Ascending aorta (tissue), 2 donors: ENCODE measurements at regions not wholly inside any gene's neighbourhood (a gene's known extent, or its start where the extent isn't known, plus 50 kb on each side); places are given as distances from the start of the nearest gene placed in this dataset.

Experiments
- DNase-seq, 2 donors: peaks; one replicate each; pipeline ENCODE4 v3.0.0-alpha.2; 2019; ENCODE audit warnings: low spot score in 2 of 2
- H3K27ac ChIP-seq, 2 donors: fragments of 200-600 bp; sonication (generic); one replicate each; pipeline ENCODE4 v1.5.1; 2016 to 2017; ENCODE audit warnings: mild to moderate bottlenecking in 1 of 2
- H3K27me3 ChIP-seq: fragments of 200-600 bp; sonication (generic); one replicate; pipeline ENCODE4 v1.5.1; 2017
- H3K36me3 ChIP-seq, 2 donors: fragments of 200-600 bp; sonication (generic); one replicate each; pipeline ENCODE4 v1.5.1; 2016
- H3K4me1 ChIP-seq, 2 donors: fragments of 200-600 bp; sonication (generic); one replicate each; pipeline ENCODE4 v1.5.1; 2016 to 2017; ENCODE audit warnings: mild to moderate bottlenecking in 1 of 2
- H3K4me3 ChIP-seq, 2 donors: fragments of 200-600 bp; sonication (generic); one replicate each; pipeline ENCODE4 v1.5.1; 2016 to 2017; ENCODE audit warnings: mild to moderate bottlenecking in 1 of 2
- H3K9me3 ChIP-seq, 2 donors: fragments of 200-600 bp; sonication (generic); one replicate each; pipeline ENCODE4 v1.5.1; 2016
- CTCF ChIP-seq, 3 experiments: fragments of 200-600 bp in 2 of 3; fragments of 450-650 bp in 1 of 3; sonication (generic) in 2 of 3; IDR thresholded peaks; one replicate each; pipeline ENCODE4 v1.5.1; 2016 to 2019; ENCODE audit warnings: antibody characterized with exemption in 3 of 3, mild to moderate bottlenecking in 1 of 3, moderate library complexity in 1 of 3
- intact Hi-C: fragments of 100-400 bp; cut with DNase I; formaldehyde crosslinking; loops from one replicate; pipeline ENCODE4 v1.15.1; 2023

GRCh38 chr10:3438606-3439005 is 266.0 kb upstream of the PITRM1 start:
- Histone ChIP-seq H3K9me3 (no peaks in the 10 kb centered on the region), H3K4me3 (no peak overlapping the region), H3K27ac (no peak overlapping the region), H3K27me3 (no peaks in the 10 kb centered on the region), H3K36me3 (no peaks in the 10 kb centered on the region), H3K4me1 (peaks cover 0 to 4% of the 10 kb centered on the region in 2 donors)
- intact Hi-C loops, result no loop called here
- DNase-seq, result no peak
- no peak for TF ChIP-seq CTCF (IDR thresholded peaks at IDR 0.05)

GRCh38 chr10:3435671-3436070 is 263.1 kb upstream of the PITRM1 start:
- H3K27me3 ChIP-seq, result no peaks in the 10 kb centered on the region
- peaks cover 0 to 4% of the 10 kb centered on the region in 2 donors for H3K4me1 ChIP-seq
- H3K27ac ChIP-seq, result no peak overlapping the region
- H3K4me3 ChIP-seq, result no peak overlapping the region
- no peaks in the 10 kb centered on the region for H3K36me3 ChIP-seq
- no peaks in the 10 kb centered on the region for H3K9me3 ChIP-seq
- intact Hi-C loops, result no loop called here
- TF ChIP-seq CTCF (IDR thresholded peaks at IDR 0.05), result no peak
- DNase-seq, result no peak

- no peaks in the 10 kb centered on the region for H3K36me3 ChIP-seq
- TF ChIP-seq CTCF (IDR thresholded peaks at IDR 0.05), result no peak
- no peaks in the 10 kb centered on the region for H3K27me3 ChIP-seq
- peaks cover 0 to 4% of the 10 kb centered on the region in 2 donors for H3K4me1 ChIP-seq
- H3K9me3 ChIP-seq, result no peaks in the 10 kb centered on the region
- intact Hi-C loops, result no loop called here
- H3K27ac ChIP-seq, result no peak overlapping the region
- no peak for DNase-seq
- H3K4me3 ChIP-seq, result no peak overlapping the region
Observed at GRCh38 chr10:3433988-3434387, 261.4 kb upstream of the PITRM1 start.

GRCh38 chr10:3433131-3433530 is 260.5 kb upstream of the PITRM1 start:
- no peaks in the 10 kb centered on the region for H3K9me3 ChIP-seq
- no peak overlapping the region for H3K4me3 ChIP-seq
- H3K36me3 ChIP-seq, result no peaks in the 10 kb centered on the region
- H3K4me1 ChIP-seq, result peaks cover 0 to 4% of the 10 kb centered on the region in 2 donors
- TF ChIP-seq CTCF (IDR thresholded peaks at IDR 0.05), result no peak
- H3K27me3 ChIP-seq, result no peaks in the 10 kb centered on the region
- intact Hi-C loops, result no loop called here
- H3K27ac ChIP-seq, result no peak overlapping the region
- DNase-seq, result no peak

- Histone ChIP-seq H3K36me3 (no peaks in the 10 kb centered on the region), H3K4me3 (no peak overlapping the region), H3K27ac (no peak overlapping the region), H3K4me1 (peaks cover 0 to 4% of the 10 kb centered on the region in 2 donors), H3K27me3 (no peaks in the 10 kb centered on the region), H3K9me3 (no peaks in the 10 kb centered on the region)
- peak in 1 of 2 donors; percentile 58 for DNase-seq
- intact Hi-C loops, result no loop called here
- TF ChIP-seq CTCF (IDR thresholded peaks at IDR 0.05), result no peak
Observed at GRCh38 chr10:3432081-3432825, 259.7 kb upstream of the PITRM1 start.
